HepG2 (cell line): ENCODE measurements at regions not wholly inside any gene's neighbourhood (a gene's known extent, or its start where the extent isn't known, plus 50 kb on each side); places are given as distances from the start of the nearest gene placed in this dataset.

Experiments
- CEBPB ChIP-seq: IDR thresholded peaks from 2 replicates; pipeline ENCODE4 v1.6.1; 2011; ENCODE audit warnings: low read depth, low read length, improper control_type of control experiment, borderline replicate concordance
- CERS6 ChIP-seq: sonication (generic); formaldehyde crosslinking; IDR thresholded peaks from 2 replicates; pipeline ENCODE4 v1.5.0; 2020; ENCODE audit warnings: missing genetic modification reagents
- ISL2 ChIP-seq: sonication (generic); formaldehyde crosslinking; IDR thresholded peaks from 2 replicates; pipeline ENCODE4 v1.5.0; 2020; ENCODE audit warnings: missing genetic modification reagents
- KLF9 ChIP-seq: IDR thresholded peaks from 2 replicates; pipeline ENCODE4 v1.6.1; 2016; ENCODE audit warnings: low read depth
- NCOA2 ChIP-seq: sonication (generic); formaldehyde crosslinking; IDR thresholded peaks from 2 replicates; pipeline ENCODE4 v1.8.0; 2022; ENCODE audit warnings: inconsistent platforms
- SMC3 ChIP-seq: IDR thresholded peaks from 2 replicates; pipeline ENCODE4 v1.6.1; 2011; ENCODE audit warnings: low read length, improper control_type of control experiment
- ZBTB21 ChIP-seq: sonication (generic); formaldehyde crosslinking; IDR thresholded peaks from 2 replicates; pipeline ENCODE4 v1.4.0; 2020; ENCODE audit warnings: missing genetic modification reagents
- TF ChIP-seq, protein P1 (sequence below): sonication (generic); formaldehyde crosslinking; IDR thresholded peaks from 2 replicates; pipeline ENCODE4 v1.8.0; 2022; ENCODE audit warnings: mild to moderate bottlenecking, missing genetic modification reagents, moderate library complexity
- TF ChIP-seq, protein P2 (sequence below): sonication (generic); formaldehyde crosslinking; IDR thresholded peaks from 2 replicates; pipeline ENCODE4 v1.4.0; 2020; ENCODE audit warnings: missing genetic modification reagents
- TF ChIP-seq, protein P3 (sequence below): sonication (generic); formaldehyde crosslinking; IDR thresholded peaks from 2 replicates; pipeline ENCODE4 v1.4.0; 2020; ENCODE audit warnings: missing genetic modification reagents, borderline replicate concordance

DNA sequence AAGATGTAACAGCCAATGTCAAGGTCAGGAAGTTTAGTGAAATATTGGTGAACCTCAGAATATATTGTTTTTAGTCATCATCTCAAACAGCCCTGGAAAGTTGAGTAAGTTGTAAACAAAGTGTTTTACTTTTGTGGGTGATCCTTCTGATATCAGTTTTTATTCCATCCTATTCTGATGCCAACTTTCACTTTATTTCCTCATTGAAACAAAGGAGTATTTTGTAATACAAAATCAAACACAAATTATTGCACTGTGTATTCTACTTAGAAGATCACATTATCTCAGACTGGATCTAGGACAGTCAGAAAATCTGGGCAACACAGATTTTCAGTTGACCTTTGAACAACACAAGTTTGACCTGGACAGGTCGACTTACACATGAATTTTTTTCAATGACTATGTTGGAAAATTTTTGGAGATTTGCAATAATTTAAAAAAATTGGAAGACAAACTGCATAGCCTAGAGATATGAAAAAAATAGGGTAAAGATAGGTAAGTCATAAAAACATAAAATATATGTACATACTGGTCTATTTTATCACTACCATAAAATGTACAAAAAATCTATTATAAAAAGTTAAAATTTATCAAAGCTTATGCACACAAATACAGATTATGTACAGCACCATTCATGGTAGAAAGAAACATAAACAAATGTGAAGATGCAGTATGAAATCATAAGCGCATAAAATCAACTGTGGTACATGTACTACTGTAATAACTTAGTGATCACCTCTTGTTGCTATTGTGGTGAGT, 709.1 kb upstream of the FAM241A start:
- TF ChIP-seq CERS6: no peak
- TF ChIP-seq, protein P1, sequence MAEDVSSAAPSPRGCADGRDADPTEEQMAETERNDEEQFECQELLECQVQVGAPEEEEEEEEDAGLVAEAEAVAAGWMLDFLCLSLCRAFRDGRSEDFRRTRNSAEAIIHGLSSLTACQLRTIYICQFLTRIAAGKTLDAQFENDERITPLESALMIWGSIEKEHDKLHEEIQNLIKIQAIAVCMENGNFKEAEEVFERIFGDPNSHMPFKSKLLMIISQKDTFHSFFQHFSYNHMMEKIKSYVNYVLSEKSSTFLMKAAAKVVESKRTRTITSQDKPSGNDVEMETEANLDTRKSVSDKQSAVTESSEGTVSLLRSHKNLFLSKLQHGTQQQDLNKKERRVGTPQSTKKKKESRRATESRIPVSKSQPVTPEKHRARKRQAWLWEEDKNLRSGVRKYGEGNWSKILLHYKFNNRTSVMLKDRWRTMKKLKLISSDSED (CRISPR knock-in tag): no peak
- TF ChIP-seq, protein P2, sequence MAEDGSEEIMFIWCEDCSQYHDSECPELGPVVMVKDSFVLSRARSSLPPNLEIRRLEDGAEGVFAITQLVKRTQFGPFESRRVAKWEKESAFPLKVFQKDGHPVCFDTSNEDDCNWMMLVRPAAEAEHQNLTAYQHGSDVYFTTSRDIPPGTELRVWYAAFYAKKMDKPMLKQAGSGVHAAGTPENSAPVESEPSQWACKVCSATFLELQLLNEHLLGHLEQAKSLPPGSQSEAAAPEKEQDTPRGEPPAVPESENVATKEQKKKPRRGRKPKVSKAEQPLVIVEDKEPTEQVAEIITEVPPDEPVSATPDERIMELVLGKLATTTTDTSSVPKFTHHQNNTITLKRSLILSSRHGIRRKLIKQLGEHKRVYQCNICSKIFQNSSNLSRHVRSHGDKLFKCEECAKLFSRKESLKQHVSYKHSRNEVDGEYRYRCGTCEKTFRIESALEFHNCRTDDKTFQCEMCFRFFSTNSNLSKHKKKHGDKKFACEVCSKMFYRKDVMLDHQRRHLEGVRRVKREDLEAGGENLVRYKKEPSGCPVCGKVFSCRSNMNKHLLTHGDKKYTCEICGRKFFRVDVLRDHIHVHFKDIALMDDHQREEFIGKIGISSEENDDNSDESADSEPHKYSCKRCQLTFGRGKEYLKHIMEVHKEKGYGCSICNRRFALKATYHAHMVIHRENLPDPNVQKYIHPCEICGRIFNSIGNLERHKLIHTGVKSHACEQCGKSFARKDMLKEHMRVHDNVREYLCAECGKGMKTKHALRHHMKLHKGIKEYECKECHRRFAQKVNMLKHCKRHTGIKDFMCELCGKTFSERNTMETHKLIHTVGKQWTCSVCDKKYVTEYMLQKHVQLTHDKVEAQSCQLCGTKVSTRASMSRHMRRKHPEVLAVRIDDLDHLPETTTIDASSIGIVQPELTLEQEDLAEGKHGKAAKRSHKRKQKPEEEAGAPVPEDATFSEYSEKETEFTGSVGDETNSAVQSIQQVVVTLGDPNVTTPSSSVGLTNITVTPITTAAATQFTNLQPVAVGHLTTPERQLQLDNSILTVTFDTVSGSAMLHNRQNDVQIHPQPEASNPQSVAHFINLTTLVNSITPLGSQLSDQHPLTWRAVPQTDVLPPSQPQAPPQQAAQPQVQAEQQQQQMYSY (CRISPR knock-in tag): no peak
- TF ChIP-seq, protein P3, sequence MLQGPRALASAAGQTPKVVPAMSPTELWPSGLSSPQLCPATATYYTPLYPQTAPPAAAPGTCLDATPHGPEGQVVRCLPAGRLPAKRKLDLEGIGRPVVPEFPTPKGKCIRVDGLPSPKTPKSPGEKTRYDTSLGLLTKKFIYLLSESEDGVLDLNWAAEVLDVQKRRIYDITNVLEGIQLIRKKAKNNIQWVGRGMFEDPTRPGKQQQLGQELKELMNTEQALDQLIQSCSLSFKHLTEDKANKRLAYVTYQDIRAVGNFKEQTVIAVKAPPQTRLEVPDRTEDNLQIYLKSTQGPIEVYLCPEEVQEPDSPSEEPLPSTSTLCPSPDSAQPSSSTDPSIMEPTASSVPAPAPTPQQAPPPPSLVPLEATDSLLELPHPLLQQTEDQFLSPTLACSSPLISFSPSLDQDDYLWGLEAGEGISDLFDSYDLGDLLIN (CRISPR knock-in tag): no peak
- no peak for TF ChIP-seq CEBPB
- no peak for TF ChIP-seq KLF9 (CRISPR knock-in tag)
- no peak for TF ChIP-seq ZBTB21 (CRISPR knock-in tag)
- no peak for TF ChIP-seq ISL2 (CRISPR knock-in tag)
- no peak for TF ChIP-seq NCOA2 (CRISPR knock-in tag)
- no peak for TF ChIP-seq SMC3
